H9 (cell line): ENCODE measurements at regions not wholly inside any gene's neighbourhood (a gene's known extent, or its start where the extent isn't known, plus 50 kb on each side); places are given as distances from the start of the nearest gene placed in this dataset.

ENCODE experiments used
- DNase-seq: peaks from one replicate; pipeline ENCODE4 v3.0.0-alpha.2; 2017
- H2AFZ ChIP-seq: one replicate; pipeline ENCODE4 v1.6.1; 2013; ENCODE audit warnings: mild to moderate bottlenecking, low read length, control low read depth, moderate library complexity
- H2AK5ac ChIP-seq: 2 replicates; pipeline ENCODE4 v1.6.1; 2013; ENCODE audit warnings: low read length, control low read depth, mixed read lengths; ENCODE audit not compliant: insufficient read length
- H2BK120ac ChIP-seq: one replicate; pipeline ENCODE4 v1.6.1; 2013; ENCODE audit warnings: low read depth, mild to moderate bottlenecking, low read length, control low read depth, inconsistent platforms; ENCODE audit not compliant: poor library complexity, severe bottlenecking
- H2BK12ac ChIP-seq: 2 replicates; pipeline ENCODE4 v1.6.1; 2013; ENCODE audit warnings: low read length, control low read depth, mixed read lengths, low read depth; ENCODE audit not compliant: insufficient read length
- H2BK15ac ChIP-seq: 2 replicates; pipeline ENCODE4 v1.6.1; 2013; ENCODE audit warnings: low read depth, low read length, control low read depth
- H2BK20ac ChIP-seq: one replicate; pipeline ENCODE4 v1.6.1; 2013; ENCODE audit warnings: low read depth, mild to moderate bottlenecking, low read length, control low read depth, inconsistent platforms; ENCODE audit not compliant: poor library complexity, severe bottlenecking
- H2BK5ac ChIP-seq: 2 replicates; pipeline ENCODE4 v1.6.1; 2013; ENCODE audit warnings: low read length, control low read depth, mixed read lengths; ENCODE audit not compliant: insufficient read length
- H3K14ac ChIP-seq: 2 replicates; pipeline ENCODE4 v1.6.1; 2013; ENCODE audit warnings: low read length, control low read depth; ENCODE audit not compliant: insufficient read depth
- H3K18ac ChIP-seq: 2 replicates; pipeline ENCODE4 v1.6.1; 2013; ENCODE audit warnings: low read depth, mild to moderate bottlenecking, mixed read lengths, low read length, control low read depth; ENCODE audit not compliant: insufficient read length
- H3K23ac ChIP-seq: 2 replicates; pipeline ENCODE4 v1.6.1; 2013; ENCODE audit warnings: low read length, control low read depth, mixed read lengths, low read depth; ENCODE audit not compliant: insufficient read length
- H3K23me2 ChIP-seq: 2 replicates; pipeline ENCODE4 v1.6.1; 2013; ENCODE audit warnings: low read depth, mild to moderate bottlenecking, mixed read lengths, low read length, control low read depth; ENCODE audit not compliant: insufficient read length, poor library complexity, severe bottlenecking
- H3K27ac ChIP-seq: 2 replicates; pipeline ENCODE4 v1.5.1; 2013; ENCODE audit warnings: low read length, control low read depth, mixed read lengths, low read depth; ENCODE audit not compliant: insufficient read length
- H3K27me3 ChIP-seq: 2 replicates; pipeline ENCODE4 v1.6.1; 2013; ENCODE audit warnings: low read length, control low read depth, inconsistent platforms; ENCODE audit not compliant: insufficient read depth
- H3K4ac ChIP-seq: 2 replicates; pipeline ENCODE4 v1.6.1; 2013; ENCODE audit warnings: low read depth, mild to moderate bottlenecking, control low read depth, inconsistent platforms, low read length, moderate library complexity
- H3K4me1 ChIP-seq: 2 replicates; pipeline ENCODE4 v1.6.1; 2013; ENCODE audit warnings: low read length, control low read depth, inconsistent platforms; ENCODE audit not compliant: insufficient read depth
- H3K4me2 ChIP-seq: 2 replicates; pipeline ENCODE4 v1.6.1; 2013; ENCODE audit warnings: low read length, control low read depth, mixed read lengths; ENCODE audit not compliant: insufficient read length, insufficient read depth
- H3K56ac ChIP-seq: 2 replicates; pipeline ENCODE4 v1.6.1; 2013; ENCODE audit warnings: low read depth, mild to moderate bottlenecking, mixed read lengths, low read length, control low read depth; ENCODE audit not compliant: insufficient read length
- H3K79me1 ChIP-seq: 2 replicates; pipeline ENCODE4 v1.6.1; 2013; ENCODE audit warnings: low read depth, mild to moderate bottlenecking, moderate library complexity, low read length, control low read depth, inconsistent platforms; ENCODE audit not compliant: insufficient read depth, poor library complexity, severe bottlenecking
- H3K79me2 ChIP-seq: 2 replicates; pipeline ENCODE4 v1.6.1; 2013; ENCODE audit warnings: low read length, control low read depth, inconsistent platforms; ENCODE audit not compliant: insufficient read depth
- H3K9ac ChIP-seq: 2 replicates; pipeline ENCODE4 v1.6.1; 2013; ENCODE audit warnings: low read length, control low read depth, mixed read lengths; ENCODE audit not compliant: insufficient read length; ENCODE audit errors: extremely low read depth
- H3K9me3 ChIP-seq: one replicate; pipeline ENCODE4 v1.6.1; 2013; ENCODE audit warnings: low read depth, low read length, inconsistent platforms; ENCODE audit not compliant: control insufficient read depth
- H3T11ph ChIP-seq: one replicate; pipeline ENCODE4 v1.6.1; 2013; ENCODE audit warnings: mild to moderate bottlenecking, low read length, control low read depth, inconsistent platforms
- H4K20me1 ChIP-seq: one replicate; pipeline ENCODE4 v1.6.1; 2013; ENCODE audit not compliant: control insufficient read depth, insufficient read length, insufficient read depth
- H4K5ac ChIP-seq: 2 replicates; pipeline ENCODE4 v1.6.1; 2013; ENCODE audit warnings: low read depth, mild to moderate bottlenecking, mixed read lengths, low read length, control low read depth; ENCODE audit not compliant: insufficient read length
- H4K8ac ChIP-seq: replicated peaks from 2 replicates; pipeline ENCODE4 v1.6.1; 2013; ENCODE audit warnings: low read length, control low read depth, mixed read lengths, low read depth; ENCODE audit not compliant: insufficient read length
- H4K91ac ChIP-seq: 2 replicates; pipeline ENCODE4 v1.6.1; 2013; ENCODE audit warnings: low read depth, mild to moderate bottlenecking, moderate library complexity, mixed read lengths, low read length, control low read depth; ENCODE audit not compliant: insufficient read length
- H3K27ac Mint-ChIP-seq, 3 experiments: 2 replicates in 2 of 3; 3 replicates in 1 of 3; pipeline ENCODE4 v1.8.0; 2020 to 2021; ENCODE audit warnings: mixed read lengths in 3 of 3, mild to moderate bottlenecking in 1 of 3, moderate library complexity in 1 of 3
- H3K27me3 Mint-ChIP-seq: 2 replicates; pipeline ENCODE4 v1.8.0; 2021; ENCODE audit warnings: low read depth, mild to moderate bottlenecking, moderate library complexity, mixed read lengths
- H3K36me3 Mint-ChIP-seq, 3 experiments: 2 replicates in 2 of 3; 3 replicates in 1 of 3; pipeline ENCODE4 v1.8.0; 2020 to 2021; ENCODE audit warnings: low read depth in 3 of 3, mixed read lengths in 3 of 3; ENCODE audit not compliant: insufficient read depth in 1 of 3
- H3K4me1 Mint-ChIP-seq, 2 experiments: 2 replicates each; pipeline ENCODE4 v1.8.0; 2020; ENCODE audit warnings: mixed read lengths in 2 of 2
- H3K4me3 Mint-ChIP-seq, 2 experiments: 2 replicates in 1 of 2; 3 replicates in 1 of 2; pipeline ENCODE4 v1.8.0; 2020 to 2021; ENCODE audit warnings: mild to moderate bottlenecking in 2 of 2, mixed read lengths in 2 of 2, moderate library complexity in 1 of 2
- H3K9me3 Mint-ChIP-seq, 2 experiments: 2 replicates in 1 of 2; 3 replicates in 1 of 2; pipeline ENCODE4 v1.8.0; 2020; ENCODE audit warnings: mild to moderate bottlenecking in 2 of 2, mixed read lengths in 2 of 2, moderate library complexity in 1 of 2
- WGBS: extraction: QIAGEN DNeasy Blood & Tissue Kit; methylation state at CpG from one replicate; pipeline ENCODE4 v1.1.7; 2013; ENCODE audit warnings: missing lambda C conversion rate, low lambda C conversion rate, mixed read lengths; ENCODE audit not compliant: insufficient read length; ENCODE audit errors: extremely low coverage; 5-methylcytosine and 5-hydroxymethylcytosine counted together
- TF ChIP-seq, protein P1 (sequence below): fragments of 200-600 bp; sonication (generic); conservative IDR thresholded peaks from 3 replicates; pipeline ENCODE4 v1.8.0; 2021; ENCODE audit warnings: antibody characterized with exemption, mild to moderate bottlenecking

DNA sequence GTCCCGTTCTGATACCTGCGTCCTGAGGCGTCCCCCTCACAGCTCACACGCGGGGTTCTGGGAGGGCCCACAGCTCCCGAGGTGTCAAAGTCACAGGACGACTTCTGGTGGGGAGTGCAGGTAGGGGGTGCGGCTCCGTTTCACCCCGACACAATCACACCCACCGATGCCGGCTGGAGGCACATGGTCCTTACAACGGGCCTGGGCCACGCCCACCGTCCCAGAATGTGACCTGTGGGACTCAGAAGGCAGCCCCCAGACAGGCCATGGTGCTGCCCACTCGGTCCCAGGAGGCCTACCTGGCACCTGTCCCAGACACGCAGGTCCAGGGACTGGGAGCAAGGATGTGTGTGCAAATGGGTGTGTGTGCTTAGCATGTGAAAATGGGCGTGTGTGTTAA lies 86.0 kb downstream of the UNCX start:
- H3K27me3 ChIP-seq = no peaks in the 10 kb centered on the region
- H3K4me2 ChIP-seq = no peak overlapping the region
- H4K8ac ChIP-seq = no peak overlapping the region
- H3K4me3 Mint-ChIP-seq = no peak overlapping the region
- no peaks in the 10 kb centered on the region for H4K20me1 ChIP-seq
- no peak overlapping the region for H3K56ac ChIP-seq
- no peak overlapping the region for H3K27ac Mint-ChIP-seq
- H3K4me1 Mint-ChIP-seq = peaks cover 0 to 5% of the 10 kb centered on the region in 2 experiments; a peak in 1 of 4 replicates
- H3K79me2 ChIP-seq = no peaks in the 10 kb centered on the region
- H3K23ac ChIP-seq = no peak overlapping the region
- no peak overlapping the region for H3K18ac ChIP-seq
- H2BK20ac ChIP-seq = no peak overlapping the region
- no peak overlapping the region for H3K14ac ChIP-seq
- no peak overlapping the region for H3K9ac ChIP-seq
- no peaks in the 10 kb centered on the region for H3K9me3 Mint-ChIP-seq
- no peak overlapping the region for H2BK120ac ChIP-seq
- H4K5ac ChIP-seq = no peak overlapping the region
- H2AK5ac ChIP-seq = no peak overlapping the region
- no peak overlapping the region for H2BK12ac ChIP-seq
- DNase-seq = no peak
- H3T11ph ChIP-seq = no peak overlapping the region
- no peaks in the 10 kb centered on the region; the same call in 1 of the 2 replicates for H3K27me3 Mint-ChIP-seq
- H2BK15ac ChIP-seq = no peak overlapping the region
- H3K4me1 ChIP-seq = no peaks in the 10 kb centered on the region
- H3K4ac ChIP-seq = no peak overlapping the region
- H3K27ac ChIP-seq = no peak overlapping the region
- H3K79me1 ChIP-seq = no peaks in the 10 kb centered on the region
- WGBS = no CpG with 5 or more reads among the region's 18 CpGs
- no peak overlapping the region for H2AFZ ChIP-seq
- no peaks in the 10 kb centered on the region for H3K23me2 ChIP-seq
- H3K9me3 ChIP-seq = no peaks in the 10 kb centered on the region
- H2BK5ac ChIP-seq = no peak overlapping the region
- TF ChIP-seq, protein P1, sequence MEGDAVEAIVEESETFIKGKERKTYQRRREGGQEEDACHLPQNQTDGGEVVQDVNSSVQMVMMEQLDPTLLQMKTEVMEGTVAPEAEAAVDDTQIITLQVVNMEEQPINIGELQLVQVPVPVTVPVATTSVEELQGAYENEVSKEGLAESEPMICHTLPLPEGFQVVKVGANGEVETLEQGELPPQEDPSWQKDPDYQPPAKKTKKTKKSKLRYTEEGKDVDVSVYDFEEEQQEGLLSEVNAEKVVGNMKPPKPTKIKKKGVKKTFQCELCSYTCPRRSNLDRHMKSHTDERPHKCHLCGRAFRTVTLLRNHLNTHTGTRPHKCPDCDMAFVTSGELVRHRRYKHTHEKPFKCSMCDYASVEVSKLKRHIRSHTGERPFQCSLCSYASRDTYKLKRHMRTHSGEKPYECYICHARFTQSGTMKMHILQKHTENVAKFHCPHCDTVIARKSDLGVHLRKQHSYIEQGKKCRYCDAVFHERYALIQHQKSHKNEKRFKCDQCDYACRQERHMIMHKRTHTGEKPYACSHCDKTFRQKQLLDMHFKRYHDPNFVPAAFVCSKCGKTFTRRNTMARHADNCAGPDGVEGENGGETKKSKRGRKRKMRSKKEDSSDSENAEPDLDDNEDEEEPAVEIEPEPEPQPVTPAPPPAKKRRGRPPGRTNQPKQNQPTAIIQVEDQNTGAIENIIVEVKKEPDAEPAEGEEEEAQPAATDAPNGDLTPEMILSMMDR = no peak
- H4K91ac ChIP-seq = no peak overlapping the region
- no peaks in the 10 kb centered on the region for H3K36me3 Mint-ChIP-seq
